DMS153 (cell line): ENCODE measurements at regions not wholly inside any gene's neighbourhood (a gene's known extent, or its start where the extent isn't known, plus 50 kb on each side); places are given as distances from the start of the nearest gene placed in this dataset.
A peak's percentile ranks its signal among the peaks of the same experiment; 100 is the strongest.

Experiments used
- DNase-seq: peaks from one replicate; lab custom pipeline; 2025; lab: John Stamatoyannopoulos, UW

- no peak for DNase-seq
Measured at GRCh38 chr3:31004025-31004678, 109.7 kb upstream of the GADL1 start.

DNA sequence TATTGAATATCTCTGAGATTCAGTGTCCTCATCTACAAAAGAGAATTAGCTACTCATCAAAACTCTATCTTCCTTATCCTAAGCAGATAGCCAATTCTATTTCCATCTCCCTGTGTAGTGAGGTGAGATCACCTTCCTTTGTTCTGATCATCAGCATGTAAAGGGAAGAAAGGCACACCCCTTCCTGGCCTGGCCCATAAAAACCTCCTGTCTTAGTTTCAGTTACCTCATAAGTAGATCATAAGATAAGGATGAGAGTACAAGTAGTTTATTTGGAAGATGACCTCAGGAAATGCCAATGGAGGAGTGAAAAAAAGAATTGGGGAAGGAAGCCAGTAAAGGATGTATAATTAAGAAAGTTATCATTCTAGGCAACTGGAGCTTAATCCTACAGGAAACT, 114.5 kb upstream of the GADL1 start:
- no peak for DNase-seq

- no peak for DNase-seq
Measured at GRCh38 chr3:31009881-31010280, 115.4 kb upstream of the GADL1 start.

DNA sequence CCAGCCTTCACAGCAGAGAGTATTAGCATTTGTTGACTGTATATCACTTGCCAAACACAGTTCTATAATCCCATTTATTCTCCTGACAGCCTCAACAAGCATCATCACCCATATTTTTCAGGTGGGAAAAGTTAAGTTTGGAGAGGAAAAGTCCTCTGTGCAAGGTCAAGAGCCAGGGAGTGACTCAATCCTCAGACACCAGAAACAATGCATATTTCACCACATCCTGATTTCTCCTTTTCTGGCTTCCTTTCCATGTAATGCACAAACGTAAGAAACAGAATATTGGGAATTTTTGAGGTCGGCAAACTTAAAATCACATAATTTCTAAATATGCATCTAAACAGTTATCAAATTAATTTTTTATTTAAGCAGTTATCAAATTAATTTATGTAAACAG, 116.0 kb upstream of the GADL1 start:
- no peak for DNase-seq

- DNase-seq: peak; percentile 75
Measured at GRCh38 chr3:31011380-31011779, 116.9 kb upstream of the GADL1 start.

DNA sequence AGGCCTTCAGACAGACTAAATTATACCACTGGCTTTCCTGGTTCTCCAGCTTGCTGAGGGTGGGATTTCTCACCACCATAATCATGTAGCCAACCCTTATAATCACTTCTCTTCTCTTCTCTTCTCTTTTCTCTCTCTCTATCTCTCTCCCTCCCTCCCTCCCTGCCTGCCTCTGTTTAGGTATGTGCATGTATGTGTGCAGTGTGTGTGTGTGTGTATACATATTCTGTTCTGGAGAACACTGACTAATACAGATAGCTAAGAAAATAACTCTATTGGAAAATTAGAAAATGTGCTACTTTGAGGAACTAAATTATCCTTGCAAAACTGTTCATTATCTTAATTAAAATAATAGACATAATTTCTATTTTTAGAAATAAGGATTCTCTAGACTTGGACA, 118.6 kb upstream of the GADL1 start:
- DNase-seq: no peak

GRCh38 chr3:31013843-31014242, 119.4 kb upstream of the GADL1 start:
- DNase-seq: no peak

DNA sequence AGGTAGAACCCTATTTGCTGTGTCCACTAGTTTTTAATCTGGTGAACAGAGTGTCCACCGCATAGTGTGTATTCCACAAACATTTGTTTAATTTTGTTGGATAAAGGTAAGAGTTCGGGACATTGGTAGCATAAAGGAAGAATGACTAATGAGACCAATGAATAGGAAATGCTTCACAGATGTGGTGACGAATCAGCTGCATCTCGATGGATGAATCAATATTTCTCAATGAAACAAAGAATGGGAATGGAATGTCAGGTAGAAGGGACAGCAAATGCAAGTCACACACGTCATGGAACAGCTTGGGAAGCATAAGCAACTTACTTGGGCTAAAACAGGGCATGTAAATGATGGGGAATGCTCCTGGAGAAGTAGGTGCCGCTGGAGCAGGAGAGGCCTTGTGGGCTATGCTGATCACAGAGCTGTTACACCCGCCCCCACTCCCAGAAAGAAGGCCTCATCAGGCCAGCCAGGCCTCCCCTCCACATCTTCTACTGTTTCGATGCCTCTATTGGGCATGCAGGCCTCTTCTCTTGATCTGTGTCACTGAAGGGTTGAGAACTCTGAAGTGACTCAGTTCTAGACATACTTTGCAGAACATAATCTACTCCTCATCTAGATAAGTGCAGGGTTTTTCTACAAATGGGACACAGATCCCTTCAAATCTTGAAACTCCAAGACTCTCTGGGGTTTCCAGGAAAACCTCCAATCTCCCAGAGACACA, 120.0 kb upstream of the GADL1 start:
- DNase-seq: no peak

GRCh38 chr3:31016196-31016595, 121.7 kb upstream of the GADL1 start:
- DNase-seq: no peak

GRCh38 chr3:31022716-31023115, 128.3 kb upstream of the GADL1 start:
- DNase-seq: no peak

DNA sequence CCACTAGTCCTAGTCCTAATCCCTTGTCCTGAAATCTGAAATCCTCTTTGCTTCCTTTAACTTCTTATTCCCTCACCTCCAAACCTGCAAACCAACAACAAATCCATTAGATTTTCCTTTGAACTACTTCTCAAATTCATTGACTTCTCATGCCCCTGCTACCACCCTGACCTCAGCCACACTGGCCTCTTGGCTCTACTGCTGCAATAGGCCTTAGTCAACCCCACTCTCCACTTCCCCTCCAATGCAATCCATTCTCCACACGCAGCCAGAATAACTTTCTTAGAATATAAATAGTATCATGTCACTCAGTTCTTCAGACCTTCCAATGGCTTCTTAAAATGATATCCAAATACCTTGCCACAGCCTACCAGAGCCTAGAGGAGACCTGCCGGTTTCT, 131.1 kb upstream of the GADL1 start:
- no peak for DNase-seq

DNA sequence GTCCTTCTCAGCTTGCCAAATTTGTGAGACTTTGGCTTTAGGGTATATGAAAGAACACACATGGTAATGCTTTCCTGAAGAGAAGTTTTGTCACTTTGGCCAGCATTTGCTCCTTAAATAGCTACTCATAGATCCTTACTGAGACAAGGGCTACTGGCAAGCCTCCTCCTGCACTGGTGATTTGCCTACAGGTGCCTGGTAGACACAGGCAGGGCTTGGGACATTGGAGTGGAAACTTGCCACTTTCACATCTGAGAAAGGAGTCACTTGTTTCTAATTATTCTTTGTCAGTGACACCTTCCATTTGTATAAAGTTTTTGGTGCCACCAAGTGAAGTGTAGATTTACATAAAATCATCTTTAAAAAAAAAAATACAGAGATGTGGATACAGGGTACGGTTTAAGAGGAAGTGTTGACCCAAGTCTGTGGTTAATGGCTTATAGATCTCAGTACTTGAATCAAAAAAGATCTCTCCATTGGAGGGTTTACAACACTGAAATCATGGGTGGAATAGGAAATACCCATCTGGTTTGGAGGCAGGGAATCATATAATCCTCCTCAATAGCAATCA, 132.8 kb upstream of the GADL1 start:
- no peak for DNase-seq

- no peak for DNase-seq
Measured at GRCh38 chr3:31027914-31028313, 133.5 kb upstream of the GADL1 start.

- no peak for DNase-seq
Measured at GRCh38 chr3:31028766-31029165, 134.3 kb upstream of the GADL1 start.

DNA sequence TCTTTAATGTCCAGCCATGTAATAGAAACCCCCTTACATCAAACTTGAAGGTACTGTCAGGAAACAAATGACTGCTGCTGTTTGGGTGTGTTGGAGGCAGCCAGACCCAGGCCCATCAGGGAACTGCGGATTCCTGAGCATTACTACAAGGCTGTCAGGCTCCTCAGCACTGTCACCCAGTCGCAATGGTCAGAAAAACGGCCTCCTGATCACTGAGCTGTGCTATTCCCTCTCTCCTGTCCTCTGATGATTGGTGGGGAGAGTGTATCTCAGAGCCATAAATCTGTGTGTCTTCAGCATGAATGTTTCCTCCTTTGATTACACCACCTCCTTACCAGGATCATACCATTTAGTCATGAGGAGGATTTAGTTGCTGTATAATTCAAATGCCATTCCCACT, 135.2 kb upstream of the GADL1 start:
- DNase-seq: no peak

DNA sequence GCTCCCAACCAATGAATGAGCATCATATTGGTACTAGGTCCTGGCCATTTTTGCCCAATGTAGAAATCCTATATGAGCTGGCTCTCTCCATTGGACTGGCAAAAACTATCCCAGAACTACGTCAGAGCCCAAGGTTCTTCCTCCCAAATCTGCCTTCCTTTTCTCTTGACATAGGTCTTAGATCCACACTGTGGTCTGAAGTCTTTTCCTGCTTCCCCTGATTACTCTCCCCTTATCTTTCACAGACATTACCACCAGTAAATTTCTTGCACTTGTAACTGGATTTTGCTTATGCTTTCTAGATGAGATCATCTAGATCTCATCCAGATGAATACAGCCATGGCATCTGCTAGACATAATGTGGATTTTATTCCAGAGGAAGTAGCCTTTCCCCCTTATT, 141.2 kb upstream of the GADL1 start:
- no peak for DNase-seq

DNA sequence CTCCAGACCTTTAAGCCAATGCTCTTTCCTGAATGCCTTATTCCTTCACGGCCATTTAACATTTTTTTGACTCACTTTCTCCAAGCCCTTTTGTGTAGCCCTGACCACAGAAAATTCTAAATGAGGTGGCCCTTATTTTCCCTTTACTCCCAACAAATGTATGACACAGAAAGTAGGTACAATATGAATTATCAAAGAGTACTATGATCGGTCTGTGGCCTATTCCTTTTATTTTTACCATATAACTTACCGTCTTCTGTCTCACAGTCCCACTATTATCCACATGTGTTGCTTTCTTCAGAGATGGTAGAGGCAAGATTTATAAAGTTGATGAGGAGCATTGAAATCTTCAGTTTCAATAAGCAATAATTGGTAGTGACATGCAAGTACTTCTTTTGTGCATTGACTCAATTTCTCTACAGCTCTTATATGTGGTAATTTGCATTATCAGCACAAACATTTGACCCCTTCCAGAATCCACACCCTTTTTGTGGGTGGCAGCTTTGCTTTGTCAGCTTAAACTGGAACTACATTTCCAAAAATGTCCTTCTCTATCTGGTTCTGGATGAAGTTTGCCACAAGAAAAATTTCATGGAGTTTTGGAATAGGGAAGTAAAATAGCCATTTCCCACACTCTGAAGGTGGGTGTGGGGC, 143.8 kb upstream of the GADL1 start:
- DNase-seq: no peak

DNA sequence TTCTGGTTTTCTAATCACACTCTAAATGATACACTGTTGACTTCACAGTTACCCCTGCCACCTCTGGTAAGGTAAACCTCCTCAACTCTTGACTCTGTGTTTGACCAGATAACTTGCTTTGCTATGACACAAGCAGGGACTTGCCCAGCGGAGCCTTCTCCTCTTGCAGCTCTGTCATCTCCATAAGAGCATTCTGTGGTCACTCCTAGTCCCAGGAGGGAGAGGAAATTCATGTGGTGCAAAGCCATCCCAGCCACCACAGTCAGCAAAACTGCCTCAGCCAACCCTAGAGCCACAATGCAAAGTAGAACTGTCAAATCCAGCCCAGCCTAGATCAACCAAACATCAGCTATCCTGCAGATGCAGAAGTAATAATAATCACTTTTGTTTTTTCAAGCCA, 144.7 kb upstream of the GADL1 start:
- DNase-seq: no peak

- no peak for DNase-seq
Measured at GRCh38 chr3:31041161-31041978, 146.9 kb upstream of the GADL1 start.

GRCh38 chr3:31043184-31043819, 148.8 kb upstream of the GADL1 start:
- no peak for DNase-seq

DNA sequence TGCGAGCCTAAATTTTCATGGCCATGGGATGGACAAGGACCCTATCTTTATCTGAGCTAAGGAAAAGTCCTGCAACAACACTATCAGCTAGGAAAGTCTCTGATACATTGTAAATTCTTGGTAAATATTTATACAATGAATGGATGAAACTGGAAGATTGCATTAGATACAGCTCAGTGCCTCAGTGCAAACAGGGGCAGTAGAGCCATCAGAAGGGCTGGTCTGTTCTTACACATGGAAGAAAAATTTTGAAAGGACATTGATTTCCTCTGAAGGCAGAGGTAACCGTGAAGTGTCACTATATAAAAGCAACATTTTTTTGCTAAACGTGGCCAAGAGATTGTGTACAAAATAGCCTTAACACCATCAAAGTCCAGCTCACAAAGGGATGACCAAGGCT, 153.2 kb upstream of the GADL1 start:
- DNase-seq: no peak

GRCh38 chr3:31048143-31048542, 153.7 kb upstream of the GADL1 start:
- DNase-seq: no peak
